Caco-2 (cell line): ENCODE measurements at regions not wholly inside any gene's neighbourhood (a gene's known extent, or its start where the extent isn't known, plus 50 kb on each side); places are given as distances from the start of the nearest gene placed in this dataset.

Source experiments
- BruUV-seq: library from RNA; stranded (reverse); fragments of 400-500 nt; replicated peaks from 2 replicates; lab custom pipeline; 2021; lab: Mats Ljungman, UMichigan
- CTCF ChIA-PET: fragments of 300-600 bp; sonication (Branson Sonifier 250); formaldehyde crosslinking; loops from one replicate; lab custom pipeline; 2022; ENCODE audit warnings: antibody characterized with exemption; lab: Charles Lee
- POLR2A ChIA-PET: fragments of 300-600 bp; sonication (Branson Sonifier 250); formaldehyde crosslinking; loops from one replicate; lab custom pipeline; 2022; ENCODE audit warnings: antibody characterized with exemption; lab: Charles Lee
- DNase-seq, 2 experiments: peaks; one replicate each; pipeline versions ENCODE4 v3.0.0 to v3.0.0-alpha.2; 2020 to 2022
- H3K27me3 ChIP-seq: replicated peaks from 2 replicates; pipeline ENCODE4 v1.6.0; 2011; ENCODE audit warnings: low read length; ENCODE audit not compliant: control insufficient read depth, insufficient read depth
- H3K36me3 ChIP-seq: 2 replicates; pipeline ENCODE4 v1.5.1; 2011; ENCODE audit warnings: low read length; ENCODE audit not compliant: control insufficient read depth, insufficient read depth
- H3K4me1 ChIP-seq: fragments of 250-450 bp; sonication (Bioruptor Pico); 2 replicates; pipeline ENCODE4 v1.5.1; 2020; ENCODE audit warnings: mild to moderate bottlenecking
- H3K4me3 ChIP-seq: 2 replicates; pipeline ENCODE4 v1.5.1; 2011; ENCODE audit warnings: low read depth, mild to moderate bottlenecking, control low read depth, low read length
- H3K9me3 ChIP-seq: fragments of 250-450 bp; sonication (Bioruptor Pico); 2 replicates; pipeline ENCODE4 v1.5.1; 2020; ENCODE audit warnings: mild to moderate bottlenecking, moderate library complexity
- H3K27ac Mint-ChIP-seq: one replicate; pipeline ENCODE4 v1.8.0; 2022; ENCODE audit warnings: mixed read lengths; ENCODE audit not compliant: unreplicated experiment
- H3K27me3 Mint-ChIP-seq: one replicate; pipeline ENCODE4 v1.8.0; 2022; ENCODE audit warnings: mixed read lengths; ENCODE audit not compliant: insufficient read depth, unreplicated experiment
- H3K36me3 Mint-ChIP-seq: one replicate; pipeline ENCODE4 v1.8.0; 2022; ENCODE audit warnings: mild to moderate bottlenecking, mixed read lengths; ENCODE audit not compliant: insufficient read depth, unreplicated experiment
- H3K4me1 Mint-ChIP-seq: one replicate; pipeline ENCODE4 v1.8.0; 2022; ENCODE audit warnings: low read depth, mixed read lengths; ENCODE audit not compliant: unreplicated experiment
- H3K4me3 Mint-ChIP-seq: one replicate; pipeline ENCODE4 v1.8.0; 2022; ENCODE audit warnings: mild to moderate bottlenecking, moderate library complexity, mixed read lengths; ENCODE audit not compliant: unreplicated experiment
- H3K9me3 Mint-ChIP-seq: one replicate; pipeline ENCODE4 v1.8.0; 2022; ENCODE audit warnings: mixed read lengths; ENCODE audit not compliant: unreplicated experiment
- CTCF ChIP-seq, 2 experiments: fragments of 200-600 bp in 1 of 2; IDR thresholded peaks; 1 replicate in 1 of 2; 2 replicates in 1 of 2; pipeline versions ENCODE4 v1.5.1 to v1.8.0; 2011 to 2022; ENCODE audit warnings: antibody characterized with exemption in 1 of 2, control low read depth in 1 of 2, inconsistent platforms in 1 of 2, low read depth in 1 of 2, low read length in 1 of 2, mild to moderate bottlenecking in 1 of 2, moderate library complexity in 1 of 2; ENCODE audit not compliant: insufficient read depth in 1 of 2, severe bottlenecking in 1 of 2, unreplicated experiment in 1 of 2
- intact Hi-C: fragments of 100-400 bp; cut with micrococcal nuclease; formaldehyde crosslinking; loops from one replicate; pipeline ENCODE4 v1.10.0; 2022; ENCODE audit not compliant: unreplicated experiment

GRCh38 chr4:189786447-189786846, 154.2 kb upstream of the FRG1 start:
- Histone ChIP-seq H3K4me3 (no peak overlapping the region), H3K36me3 (no peaks in the 10 kb centered on the region), H3K9me3 (no peaks in the 10 kb centered on the region), H3K4me1 (no peaks in the 10 kb centered on the region), H3K27me3 (no peaks in the 10 kb centered on the region)
- Mint-ChIP-seq H3K4me3 (no peak overlapping the region), H3K27ac (no peak overlapping the region), H3K9me3 (peaks cover 14% of the 10 kb centered on the region), H3K4me1 (no peaks in the 10 kb centered on the region), H3K36me3 (no peaks in the 10 kb centered on the region), H3K27me3 (peaks cover 32% of the 10 kb centered on the region)
- no TSS peak for BruUV-seq
- ChIA-PET POLR2A (no interaction called here), CTCF (no interaction called here)
- TF ChIP-seq CTCF (IDR thresholded peaks at IDR 0.05; ENCODE audit: insufficient read depth in 1 of 2, low read depth in 1 of 2, low read length in 1 of 2, severe bottlenecking in 1 of 2, unreplicated experiment in 1 of 2) = no peak
- no peak for DNase-seq
- intact Hi-C loops = no loop called here

GRCh38 chr4:189787216-189788031, 153.2 kb upstream of the FRG1 start:
- no peak for TF ChIP-seq CTCF (IDR thresholded peaks at IDR 0.05; ENCODE audit: insufficient read depth in 1 of 2, low read depth in 1 of 2, low read length in 1 of 2, severe bottlenecking in 1 of 2, unreplicated experiment in 1 of 2)
- no TSS peak for BruUV-seq
- H3K9me3 Mint-ChIP-seq = peaks cover 14% of the 10 kb centered on the region

GRCh38 chr4:189792924-189793618, 147.6 kb upstream of the FRG1 start:
- intact Hi-C loops = loop anchor here (1.0 kb wide), 1 partner anchor 111 kb away; no protein-coding TSS in a partner anchor

More at GRCh38 chr4:189787216-189788031, 153.2 kb upstream of the FRG1 start:
- POLR2A ChIA-PET = no interaction called here
- intact Hi-C loops = no loop called here
- H3K36me3 ChIP-seq = no peaks in the 10 kb centered on the region
- H3K9me3 ChIP-seq = no peaks in the 10 kb centered on the region
- no peaks in the 10 kb centered on the region for H3K4me1 ChIP-seq
- no peak overlapping the region for H3K4me3 ChIP-seq
- H3K4me3 Mint-ChIP-seq = no peak overlapping the region
- DNase-seq = no peak
- H3K27ac Mint-ChIP-seq = no peak overlapping the region
- CTCF ChIA-PET = no interaction called here
- H3K27me3 ChIP-seq = no peaks in the 10 kb centered on the region
- H3K27me3 Mint-ChIP-seq = peaks cover 29% of the 10 kb centered on the region
- no peaks in the 10 kb centered on the region for H3K36me3 Mint-ChIP-seq
- no peaks in the 10 kb centered on the region for H3K4me1 Mint-ChIP-seq

More at GRCh38 chr4:189792924-189793618, 147.6 kb upstream of the FRG1 start:
- POLR2A ChIA-PET = no interaction called here
- Mint-ChIP-seq H3K36me3 (no peaks in the 10 kb centered on the region), H3K9me3 (no peaks in the 10 kb centered on the region), H3K27me3 (peaks cover 13% of the 10 kb centered on the region), H3K4me1 (no peaks in the 10 kb centered on the region), H3K4me3 (no peak overlapping the region), H3K27ac (no peak overlapping the region)
- peak; percentile 80 to 84 for TF ChIP-seq CTCF (IDR thresholded peaks at IDR 0.05; ENCODE audit: insufficient read depth in 1 of 2, low read depth in 1 of 2, low read length in 1 of 2, severe bottlenecking in 1 of 2, unreplicated experiment in 1 of 2)
- DNase-seq = peak; percentile 60 to 70
- Histone ChIP-seq H3K4me1 (no peaks in the 10 kb centered on the region), H3K27me3 (no peaks in the 10 kb centered on the region), H3K9me3 (no peaks in the 10 kb centered on the region), H3K36me3 (no peaks in the 10 kb centered on the region), H3K4me3 (no peak overlapping the region)
- no TSS peak for BruUV-seq
- CTCF ChIA-PET = interaction anchor here (0.6 to 1.3 kb wide), 3 partner anchors 9 to 703 kb away, joined by 3 to 4 read pairs (median 4); no protein-coding TSS in a partner anchor
